SK-N-MC (cell line): ENCODE measurements at regions not wholly inside any gene's neighbourhood (a gene's known extent, or its start where the extent isn't known, plus 50 kb on each side); places are given as distances from the start of the nearest gene placed in this dataset.

Source experiments
- EZH2 ChIP-seq: fragments of 200-600 bp; sonication (generic); IDR thresholded peaks from one replicate; pipeline ENCODE4 v1.6.1; 2017; ENCODE audit warnings: antibody characterized with exemption
- POLR2AphosphoS5 ChIP-seq: IDR thresholded peaks from 2 replicates; pipeline ENCODE4 v1.6.1; 2012; ENCODE audit warnings: mild to moderate bottlenecking, low read depth, low read length, borderline replicate concordance

- TF ChIP-seq EZH2 (no peak), POLR2AphosphoS5 (no peak)
These were observed 445.6 kb upstream of the SPRED2 start for GRCh38 chr2:65878011-65878340.
